HCT116 (cell line): ENCODE measurements at regions not wholly inside any gene's neighbourhood (a gene's known extent, or its start where the extent isn't known, plus 50 kb on each side); places are given as distances from the start of the nearest gene placed in this dataset.

Experiments
- ATAC-seq: fragments of 200-7000 bp; cut with Tn5 transposase; 2 replicates; pipeline ENCODE4 v1.9.1; 2020; ENCODE audit warnings: mild to moderate bottlenecking, moderate library complexity
- BruUV-seq: library from RNA; stranded (reverse); fragments of 400-500 nt; replicated peaks from 2 replicates; lab custom pipeline; 2021; lab: Mats Ljungman, UMichigan
- CTCF ChIA-PET: fragments of 300-600 bp; sonication (Branson Sonifier 250); formaldehyde crosslinking; loops from one replicate; lab custom pipeline; 2021; ENCODE audit warnings: antibody characterized with exemption; lab: Charles Lee
- POLR2A ChIA-PET: fragments of 300-600, 350-600 bp; sonication (Branson Sonifier 250); formaldehyde crosslinking; loops from one replicate; lab custom pipeline; 2021; ENCODE audit warnings: antibody characterized with exemption; lab: Charles Lee
- RAD21 ChIA-PET, 2 experiments: fragments of 300-600 bp; sonication (Branson Sonifier 250); formaldehyde crosslinking; loops; one replicate each; lab custom pipeline; 2023; ENCODE audit warnings: low total read pairs in 2 of 2; ENCODE audit not compliant: uncharacterized antibody in 2 of 2, unreplicated experiment in 2 of 2, low non-redundant PET in 1 of 2; lab: Charles Lee
- DNase-seq: peaks from one replicate; pipeline ENCODE4 v3.0.0-alpha.2; 2010; ENCODE audit warnings: low read depth, low spot score
- H2AFZ ChIP-seq: fragments of 200-600 bp; shearing (Covaris generic), sonication (generic); 2 replicates; pipeline ENCODE4 v1.6.1; 2017; ENCODE audit warnings: low read depth, mixed run types, mixed read lengths, antibody characterized with exemption, low read length; ENCODE audit not compliant: poor library complexity, severe bottlenecking
- H3K27ac ChIP-seq: 2 replicates; pipeline ENCODE4 v1.5.1; 2012; ENCODE audit warnings: low read depth, low read length
- H3K27me3 ChIP-seq: fragments of 200-600 bp; sonication (generic); 2 replicates; pipeline ENCODE4 v1.6.1; 2016; ENCODE audit warnings: mixed run types, low read length, mixed read lengths; ENCODE audit not compliant: insufficient read depth
- H3K36me3 ChIP-seq, 2 experiments: fragments of 200-500 bp in 1 of 2; fragments of 200-600 bp in 1 of 2; sonication (Bioruptor generic) in 1 of 2; sonication (generic) in 1 of 2; 2 replicates each; pipeline versions ENCODE4 v1.5.1 to v1.6.1; 2014 to 2016; ENCODE audit warnings: low read length in 2 of 2, inconsistent platforms in 1 of 2, mixed read lengths in 1 of 2, mixed run types in 1 of 2; ENCODE audit not compliant: insufficient read depth in 2 of 2, control insufficient read depth in 1 of 2
- H3K4me1 ChIP-seq, 2 experiments: fragments of 200-600 bp in 1 of 2; sonication (generic) in 1 of 2; 2 replicates each; pipeline versions ENCODE4 v1.5.1 to v1.6.1; 2012 to 2017; ENCODE audit warnings: low read length in 2 of 2, inconsistent platforms in 1 of 2, mild to moderate bottlenecking in 1 of 2, mixed read lengths in 1 of 2, mixed run types in 1 of 2, moderate library complexity in 1 of 2; ENCODE audit not compliant: insufficient read depth in 2 of 2, control insufficient read depth in 1 of 2
- H3K4me2 ChIP-seq: fragments of 200-600 bp; sonication (generic); 2 replicates; pipeline ENCODE4 v1.6.1; 2017; ENCODE audit warnings: mixed run types, low read length, mixed read lengths
- H3K4me3 ChIP-seq, 2 experiments: fragments of 200-600 bp in 1 of 2; sonication (generic) in 1 of 2; replicated peaks in 1 of 2; 2 replicates each; pipeline ENCODE4 v1.5.1; 2011 to 2016; ENCODE audit warnings: low read length in 2 of 2, control low read depth in 1 of 2, low read depth in 1 of 2, mild to moderate bottlenecking in 1 of 2, mixed read lengths in 1 of 2, mixed run types in 1 of 2
- H3K79me2 ChIP-seq: fragments of 200-600 bp; sonication (generic); 2 replicates; pipeline ENCODE4 v1.6.1; 2017; ENCODE audit warnings: mild to moderate bottlenecking, mixed run types, low read length, moderate library complexity, mixed read lengths; ENCODE audit not compliant: insufficient read depth
- H3K9ac ChIP-seq: fragments of 200-600 bp; sonication (generic); 2 replicates; pipeline ENCODE4 v1.6.1; 2016; ENCODE audit warnings: low read length, mixed read lengths
- H3K9me2 ChIP-seq: fragments of 200-600 bp; sonication (generic), shearing (Covaris generic); 2 replicates; pipeline ENCODE4 v1.6.1; 2017; ENCODE audit warnings: mixed run types, mild to moderate bottlenecking, moderate library complexity; ENCODE audit not compliant: insufficient read depth
- H3K9me3 ChIP-seq, 2 experiments: fragments of 200-500 bp in 1 of 2; fragments of 200-600 bp in 1 of 2; sonication (Bioruptor generic) in 1 of 2; sonication (generic) in 1 of 2; 2 replicates each; pipeline ENCODE4 v1.6.1; 2014 to 2017; ENCODE audit warnings: low read length in 2 of 2, mixed read lengths in 2 of 2, inconsistent platforms in 1 of 2, low read depth in 1 of 2, mild to moderate bottlenecking in 1 of 2, mixed run types in 1 of 2, moderate library complexity in 1 of 2; ENCODE audit not compliant: control insufficient read depth in 1 of 2, insufficient read depth in 1 of 2
- H4K20me1 ChIP-seq: fragments of 200-600 bp; sonication (generic), shearing (Covaris generic); 2 replicates; pipeline ENCODE4 v1.6.1; 2017; ENCODE audit warnings: mixed run types, mild to moderate bottlenecking, moderate library complexity; ENCODE audit not compliant: insufficient read depth
- CEBPB ChIP-seq: IDR thresholded peaks from 2 replicates; pipeline ENCODE4 v1.6.1; 2012; ENCODE audit warnings: low read depth
- CTCF ChIP-seq, 3 experiments: fragments of 200-600 bp in 1 of 3; sonication (generic) in 1 of 3; IDR thresholded peaks in 2 of 3; conservative IDR thresholded peaks in 1 of 3; 2 replicates each; pipeline ENCODE4 v1.5.1; 2012 to 2017; ENCODE audit warnings: low read depth in 2 of 3, low read length in 2 of 3, antibody characterized with exemption in 1 of 3, borderline replicate concordance in 1 of 3, control low read depth in 1 of 3, mild to moderate bottlenecking in 1 of 3, mixed read lengths in 1 of 3, mixed run types in 1 of 3, moderate library complexity in 1 of 3; ENCODE audit not compliant: insufficient read depth in 1 of 3
- EZH2 ChIP-seq: fragments of 200-600 bp; sonication (generic); IDR thresholded peaks from 2 replicates; pipeline ENCODE4 v1.6.1; 2017; ENCODE audit warnings: antibody characterized with exemption, mixed run types
- EZH2phosphoT487 ChIP-seq: fragments of 200-600 bp; IDR thresholded peaks from 2 replicates; pipeline ENCODE4 v1.6.1; 2018; ENCODE audit warnings: antibody characterized with exemption, borderline replicate concordance
- FOSL1 ChIP-seq: IDR thresholded peaks from 2 replicates; pipeline ENCODE4 v1.6.1; 2012; ENCODE audit warnings: low read depth
- POLR2AphosphoS5 ChIP-seq: IDR thresholded peaks from 2 replicates; pipeline ENCODE4 v1.6.1; 2011; ENCODE audit warnings: mild to moderate bottlenecking, low read depth, low read length, moderate library complexity
- SP1 ChIP-seq: IDR thresholded peaks from 2 replicates; pipeline ENCODE4 v1.6.1; 2012; ENCODE audit warnings: low read depth
- YY1 ChIP-seq: IDR thresholded peaks from 2 replicates; pipeline ENCODE4 v1.6.1; 2011; ENCODE audit warnings: low read length, low read depth, moderate library complexity, mild to moderate bottlenecking; ENCODE audit not compliant: insufficient replicate concordance; ENCODE audit errors: extremely low read depth
- intact Hi-C: fragments of 100-400 bp; cut with micrococcal nuclease; formaldehyde crosslinking; loops from 2 replicates; pipeline ENCODE4 v1.10.0; 2022
- TF ChIP-seq, protein P1 (sequence below): IDR thresholded peaks from 2 replicates; pipeline ENCODE4 v1.6.1; 2012

DNA sequence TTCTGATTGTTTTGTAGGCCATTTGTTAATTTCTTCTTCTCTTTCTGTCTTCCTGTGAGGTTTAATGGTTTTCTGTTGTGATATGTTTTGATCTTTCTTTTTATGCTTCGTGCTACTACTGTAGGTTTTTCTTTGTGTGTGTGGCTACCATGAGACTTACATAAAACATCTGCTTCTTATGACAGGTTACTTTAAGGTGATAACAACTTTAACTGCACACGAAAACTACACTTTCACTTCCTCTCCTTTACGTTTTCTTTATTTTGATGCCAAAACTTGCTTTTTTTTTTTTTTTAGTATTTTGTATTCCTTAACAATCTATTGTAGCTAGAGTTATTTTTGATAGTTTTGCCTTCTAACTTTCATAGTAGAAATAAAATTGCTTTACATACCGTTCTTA lies 691.3 kb downstream of the TSN start:
- no peaks in the 10 kb centered on the region for H4K20me1 ChIP-seq
- H3K79me2 ChIP-seq = no peaks in the 10 kb centered on the region
- no peak overlapping the region for H3K4me3 ChIP-seq
- no peak overlapping the region for H3K9ac ChIP-seq
- H3K36me3 ChIP-seq = no peaks in the 10 kb centered on the region
- no peak overlapping the region for H3K4me2 ChIP-seq
- no peak overlapping the region for H3K27ac ChIP-seq
- intact Hi-C loops = no loop called here
- no peak for DNase-seq
- BruUV-seq = no TSS peak
- H3K4me1 ChIP-seq = no peaks in the 10 kb centered on the region
- H2AFZ ChIP-seq = no peak overlapping the region
- no peak for TF ChIP-seq POLR2AphosphoS5
- TF ChIP-seq, protein P1, sequence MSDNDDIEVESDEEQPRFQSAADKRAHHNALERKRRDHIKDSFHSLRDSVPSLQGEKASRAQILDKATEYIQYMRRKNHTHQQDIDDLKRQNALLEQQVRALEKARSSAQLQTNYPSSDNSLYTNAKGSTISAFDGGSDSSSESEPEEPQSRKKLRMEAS = no peak
- no peak for TF ChIP-seq EZH2
- TF ChIP-seq YY1 = no peak
- TF ChIP-seq FOSL1 = no peak
- no peak for TF ChIP-seq CTCF (IDR thresholded peaks at IDR 0.05 in 2 of 3, conservative IDR thresholded peaks at IDR 0.05 in 1 of 3; ENCODE audit: borderline replicate concordance in 1 of 3, insufficient read depth in 1 of 3, low read depth in 2 of 3, low read length in 2 of 3)
- ChIA-PET POLR2A (no interaction called here), RAD21 (no interaction called here), CTCF (no interaction called here)
- no peaks in the 10 kb centered on the region for H3K9me2 ChIP-seq
- ATAC-seq = no peak
- H3K9me3 ChIP-seq = peaks cover 0 to 5% of the 10 kb centered on the region in 2 experiments; a peak in 1 of 4 replicates
- H3K27me3 ChIP-seq = no peaks in the 10 kb centered on the region

DNA sequence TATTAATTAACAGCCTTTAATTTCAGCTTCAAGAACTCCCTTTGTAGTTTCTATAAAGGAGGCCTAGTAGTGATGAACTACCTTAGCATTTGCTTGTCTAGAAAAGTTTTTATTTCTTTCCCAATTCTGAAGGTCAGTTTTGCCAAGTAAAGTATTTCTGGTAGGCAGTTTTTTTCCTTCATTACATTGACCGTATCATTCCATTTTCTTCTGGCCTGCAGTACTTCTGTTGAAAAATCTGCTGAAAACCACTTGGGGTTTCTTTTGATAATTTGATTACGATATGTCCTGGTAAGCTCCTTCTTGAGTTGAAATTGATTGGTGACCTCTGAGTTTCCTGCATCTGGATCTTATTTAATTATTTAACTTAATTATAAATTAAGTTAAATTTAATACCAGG lies 691.8 kb downstream of the TSN start:
- Histone ChIP-seq H3K4me1 (no peaks in the 10 kb centered on the region), H3K36me3 (no peaks in the 10 kb centered on the region), H3K79me2 (no peaks in the 10 kb centered on the region), H2AFZ (no peak overlapping the region), H3K27me3 (no peaks in the 10 kb centered on the region), H3K9me2 (no peaks in the 10 kb centered on the region), H3K4me2 (no peak overlapping the region), H3K27ac (no peak overlapping the region), H3K4me3 (no peak overlapping the region), H3K9me3 (peaks cover 0 to 5% of the 10 kb centered on the region in 2 experiments; a peak in 1 of 4 replicates), H3K9ac (no peak overlapping the region), H4K20me1 (no peaks in the 10 kb centered on the region)
- POLR2A ChIA-PET = no interaction called here
- intact Hi-C loops = no loop called here
- no TSS peak for BruUV-seq
- TF ChIP-seq CEBPB (no peak), EZH2phosphoT487 (no peak), YY1 (no peak), SP1 (no peak)
- DNase-seq = no peak
- no peak for ATAC-seq
- RAD21 ChIA-PET = no interaction called here
- CTCF ChIA-PET = no interaction called here
